ENCODE measurements at regions not wholly inside any gene's neighbourhood (a gene's known extent, or its start where the extent isn't known, plus 50 kb on each side); places are given as distances from the start of the nearest gene placed in this dataset.

DNA sequence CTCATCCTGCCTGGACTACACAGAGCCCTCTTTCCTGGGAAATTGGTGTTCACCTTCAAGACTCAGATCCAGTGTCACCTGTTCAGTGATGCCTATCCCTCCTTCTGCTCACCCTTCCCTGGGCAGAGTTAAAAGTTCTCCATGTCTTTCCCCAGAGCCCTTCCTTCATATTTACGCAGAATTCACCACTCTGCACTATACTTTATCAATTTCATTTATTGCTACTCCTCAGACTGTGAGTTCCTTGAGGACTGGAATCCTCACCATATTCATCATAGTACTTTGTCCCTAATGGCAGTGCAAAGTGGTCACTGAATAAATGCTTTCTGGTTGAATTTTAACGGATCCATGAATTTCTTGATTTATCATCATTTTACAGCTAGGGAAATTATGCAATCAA is 300.0 kb downstream of the CHRM3 start:
- no peak for DNase-seq

DNA sequence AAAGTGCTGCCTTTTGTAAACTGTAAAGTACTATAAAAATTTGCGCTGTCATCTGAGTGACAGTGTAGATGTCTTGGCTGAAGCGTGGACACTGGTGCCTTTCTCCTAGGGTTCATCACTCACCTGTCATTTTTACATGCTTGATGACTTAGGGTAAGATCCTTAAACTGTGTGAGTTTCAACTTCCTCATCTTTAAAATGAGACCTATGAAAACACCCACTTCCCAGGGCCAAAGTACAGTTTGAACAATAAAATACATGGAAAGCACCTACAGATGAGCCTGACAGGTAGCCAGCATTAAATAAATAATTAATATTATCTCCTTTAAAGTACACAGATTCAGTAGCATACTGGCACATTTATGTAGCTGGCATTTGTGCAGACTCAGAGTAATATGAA is 309.9 kb downstream of the CHRM3 start:
- no peak for DNase-seq

DNA sequence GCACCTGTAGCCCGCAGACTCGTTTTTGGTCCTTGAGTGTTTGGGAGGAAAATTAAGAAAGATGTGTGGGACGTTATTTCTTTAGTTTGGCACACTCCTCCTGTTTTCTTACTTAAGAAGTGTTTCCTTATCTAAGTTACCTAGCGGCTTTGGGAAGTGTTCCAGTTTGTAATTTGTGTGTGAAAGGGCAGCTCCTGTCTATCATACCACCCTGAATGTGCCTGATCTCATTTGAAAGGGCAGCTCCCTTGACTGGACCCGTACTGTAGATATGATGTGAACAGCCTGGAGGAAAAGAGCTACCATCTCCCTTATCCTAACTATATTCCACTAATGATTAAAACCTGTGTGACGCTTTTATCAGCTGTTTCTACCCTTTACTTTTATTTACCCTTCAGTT is 314.3 kb downstream of the CHRM3 start:
- DNase-seq: no peak

DNA sequence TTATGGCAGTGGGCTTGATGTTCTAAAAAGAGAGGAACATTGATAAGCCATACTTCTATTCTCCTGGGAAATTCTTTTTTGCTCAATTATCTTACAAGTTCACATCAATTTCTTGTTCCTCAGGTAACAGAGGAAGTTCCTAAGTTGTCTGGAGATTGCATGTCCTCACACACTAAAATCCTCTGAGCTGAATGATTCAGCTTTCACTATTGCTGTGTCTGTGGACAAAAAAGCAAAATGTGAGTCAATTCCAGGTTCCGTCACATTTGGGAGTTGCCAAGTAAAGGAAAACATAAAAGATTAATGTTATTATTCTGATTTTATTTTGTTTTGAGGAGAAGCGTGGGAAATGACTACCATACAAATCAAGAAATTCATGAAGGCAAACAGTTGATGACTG is 316.7 kb downstream of the CHRM3 start:
- DNase-seq: peak; percentile 50

DNA sequence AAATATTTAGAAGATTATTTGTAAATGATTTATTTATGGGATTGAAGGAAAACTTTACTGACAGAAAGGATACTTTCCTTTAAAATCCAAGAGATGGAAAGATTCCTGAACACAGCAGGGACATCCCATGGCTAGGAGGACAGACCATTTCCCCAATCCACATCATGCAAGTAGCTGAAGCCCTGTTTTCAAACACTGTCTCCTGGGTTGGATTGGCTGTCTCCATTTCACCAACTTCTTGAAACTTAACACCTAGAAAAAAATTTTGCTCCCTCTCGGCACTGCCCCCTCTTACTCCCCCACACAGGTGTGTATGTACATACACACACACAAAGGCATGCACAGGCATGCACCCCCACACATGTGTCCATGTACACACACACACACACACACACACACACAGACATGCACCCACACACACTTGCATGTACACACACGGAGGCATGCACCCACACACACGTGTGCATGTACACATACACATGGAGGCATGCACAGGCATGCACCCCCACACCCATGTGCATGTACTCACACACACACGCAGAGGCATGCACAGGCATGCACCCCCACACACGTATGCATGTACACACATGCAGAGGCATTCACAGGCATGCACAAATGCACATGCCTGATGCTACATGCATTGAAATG is 320.0 kb downstream of the CHRM3 start:
- DNase-seq: no peak

DNA sequence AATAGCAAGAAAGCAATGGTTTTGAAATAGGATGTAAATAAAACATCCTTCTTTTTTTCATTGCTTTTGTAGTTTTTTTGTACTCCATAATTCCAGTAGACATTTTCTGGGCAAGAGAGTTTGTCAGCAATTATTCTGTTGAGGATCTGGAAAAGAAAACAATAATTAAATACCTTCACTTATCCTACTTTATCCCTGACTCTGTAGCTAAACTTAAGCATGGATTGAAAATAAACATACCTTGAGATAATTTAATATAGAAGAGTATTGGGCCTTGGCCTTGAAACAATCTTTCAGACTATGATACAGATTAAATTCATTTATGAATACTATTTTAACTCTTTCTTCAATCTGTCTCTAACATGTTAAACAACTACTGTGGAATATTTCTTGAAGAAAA is 321.2 kb downstream of the CHRM3 start:
- no peak for DNase-seq

DNA sequence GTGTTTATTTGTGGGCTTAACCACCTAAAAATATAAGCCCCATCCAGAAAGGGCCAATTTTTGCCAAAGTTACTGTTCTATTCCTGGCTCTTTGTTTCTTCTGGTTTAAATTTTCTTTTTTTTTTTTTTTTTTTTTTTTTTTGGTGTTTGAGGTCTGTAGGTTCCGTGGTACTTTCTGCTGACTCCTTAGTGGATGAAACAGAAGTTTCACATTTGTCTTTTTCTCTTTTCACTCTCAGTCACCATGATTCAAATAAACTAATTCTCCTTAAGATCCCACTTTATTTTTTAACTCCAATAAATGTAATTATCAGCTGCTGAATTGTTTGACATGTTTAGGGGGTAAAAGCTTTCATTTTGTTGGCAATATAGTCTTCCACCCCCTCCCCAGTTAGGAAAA is 322.3 kb downstream of the CHRM3 start:
- DNase-seq: peak; percentile 32

DNA sequence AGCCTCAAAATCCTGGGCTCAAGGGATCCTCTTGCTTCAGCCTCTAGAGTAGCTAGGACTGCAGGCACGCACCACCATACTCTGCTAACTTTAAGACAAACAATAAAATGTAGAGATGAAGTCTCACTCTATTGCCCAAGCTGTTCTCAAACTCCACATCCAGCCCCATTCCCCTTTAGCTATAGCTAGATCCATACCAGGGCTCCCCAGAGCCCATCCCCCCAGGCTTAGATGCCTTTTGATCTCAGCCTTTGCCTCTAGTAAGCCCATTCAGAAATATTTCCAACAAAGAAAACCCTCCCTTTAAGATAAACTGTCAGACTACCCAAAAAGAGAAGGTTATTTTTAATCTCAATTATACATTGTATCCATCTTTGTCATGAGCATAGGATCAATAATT is 325.4 kb downstream of the CHRM3 start:
- no peak for DNase-seq

DNA sequence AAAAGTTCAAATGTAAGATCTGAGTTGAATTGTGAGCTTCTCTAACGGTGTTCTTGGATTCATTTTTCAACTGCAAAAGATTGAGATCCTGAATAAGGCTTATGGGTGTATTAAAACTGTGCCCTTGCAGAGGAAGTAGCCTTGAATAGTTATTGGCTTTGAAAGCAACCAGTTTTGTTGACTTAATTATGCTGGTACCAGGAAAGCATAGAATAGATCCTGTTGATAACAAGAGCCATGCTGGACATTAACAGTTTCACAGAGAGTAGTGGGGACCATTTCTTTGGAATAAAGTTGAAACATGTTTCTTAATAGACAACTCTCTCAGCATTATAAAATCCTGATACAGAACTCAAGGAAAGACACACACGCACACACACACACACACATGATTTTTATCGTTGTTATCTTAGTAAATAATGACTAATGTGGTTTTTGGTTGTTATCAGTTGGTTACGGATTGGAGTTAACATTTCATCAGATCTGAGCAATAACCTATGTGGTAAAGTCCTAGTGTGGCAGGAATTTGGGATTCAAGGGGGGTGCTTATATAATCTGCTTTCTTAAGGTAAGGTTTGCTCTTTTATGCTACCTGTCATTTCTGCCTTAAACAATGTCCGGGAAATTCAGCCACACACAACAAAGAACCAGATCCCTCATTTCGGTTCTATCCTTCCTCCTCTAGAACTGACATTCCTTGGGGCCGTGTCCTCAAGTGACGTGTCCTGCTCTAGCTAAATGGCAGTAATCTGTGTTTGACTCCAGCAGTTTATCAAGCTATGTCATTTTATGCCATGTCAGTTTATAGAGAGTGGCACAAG is 330.9 kb downstream of the CHRM3 start:
- DNase-seq: peak; percentile 52

DNA sequence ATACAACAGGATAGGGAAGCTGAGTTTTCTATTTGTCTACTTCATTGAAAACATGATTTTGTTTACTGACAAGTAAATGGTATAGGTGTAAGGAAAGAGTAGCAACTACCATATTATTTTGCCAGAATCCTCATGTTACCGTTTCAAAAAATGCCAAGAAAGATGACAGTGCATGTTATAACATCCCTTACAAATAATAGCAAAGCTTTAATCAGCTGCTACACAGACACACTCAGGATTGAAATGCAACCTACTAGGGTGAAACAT is 331.5 kb downstream of the CHRM3 start:
- peak; percentile 9 for DNase-seq

DNA sequence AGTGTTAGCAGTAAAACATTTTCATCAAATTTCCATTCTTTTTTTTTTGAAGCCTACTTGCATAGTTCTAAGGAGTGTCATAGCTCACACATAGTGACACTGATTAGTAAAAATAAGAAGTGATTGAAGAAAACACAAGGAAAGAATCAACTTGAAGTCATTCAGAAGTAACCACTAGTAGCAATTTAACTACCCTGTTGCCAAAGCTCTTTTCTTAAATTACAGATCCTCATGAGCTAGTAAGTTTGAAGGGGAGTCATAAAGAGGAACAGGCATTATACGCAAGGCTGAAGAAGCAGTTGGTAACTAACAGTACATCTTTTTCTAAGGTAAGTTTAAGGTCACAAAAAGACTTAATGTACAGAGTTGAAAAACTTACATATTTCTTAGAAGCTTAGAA is 332.2 kb downstream of the CHRM3 start:
- DNase-seq: peak; percentile 54

DNA sequence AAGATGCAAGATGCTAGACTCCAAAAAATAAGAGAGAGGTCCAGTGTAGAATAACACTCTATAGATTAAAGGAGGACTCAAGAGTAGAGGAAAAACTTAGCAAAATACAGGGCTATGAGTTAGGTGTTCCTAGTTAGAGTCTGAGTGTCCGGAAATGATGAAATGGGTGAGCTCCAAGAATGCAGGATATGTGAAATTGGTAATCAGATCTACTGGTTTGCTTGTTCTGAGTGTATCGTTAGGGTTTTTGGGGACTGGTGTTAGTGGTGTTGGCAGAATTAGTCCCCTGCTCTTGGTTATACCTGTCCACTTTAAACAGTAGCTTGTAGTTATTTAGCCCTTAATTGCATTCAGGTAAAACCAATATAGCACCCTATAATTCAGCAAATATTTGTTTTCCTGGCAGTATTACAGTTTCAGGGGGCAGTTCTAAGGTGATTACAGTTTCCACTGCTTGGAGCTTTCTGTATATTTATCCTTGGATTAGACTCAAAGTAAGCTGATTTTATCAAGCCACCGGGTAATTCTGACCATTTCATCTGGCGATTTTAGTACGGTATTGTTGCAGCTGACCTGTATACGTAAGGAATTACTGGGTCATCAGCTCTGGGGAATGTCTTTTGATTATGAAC is 332.7 kb downstream of the CHRM3 start:
- DNase-seq: peak; percentile 92

DNA sequence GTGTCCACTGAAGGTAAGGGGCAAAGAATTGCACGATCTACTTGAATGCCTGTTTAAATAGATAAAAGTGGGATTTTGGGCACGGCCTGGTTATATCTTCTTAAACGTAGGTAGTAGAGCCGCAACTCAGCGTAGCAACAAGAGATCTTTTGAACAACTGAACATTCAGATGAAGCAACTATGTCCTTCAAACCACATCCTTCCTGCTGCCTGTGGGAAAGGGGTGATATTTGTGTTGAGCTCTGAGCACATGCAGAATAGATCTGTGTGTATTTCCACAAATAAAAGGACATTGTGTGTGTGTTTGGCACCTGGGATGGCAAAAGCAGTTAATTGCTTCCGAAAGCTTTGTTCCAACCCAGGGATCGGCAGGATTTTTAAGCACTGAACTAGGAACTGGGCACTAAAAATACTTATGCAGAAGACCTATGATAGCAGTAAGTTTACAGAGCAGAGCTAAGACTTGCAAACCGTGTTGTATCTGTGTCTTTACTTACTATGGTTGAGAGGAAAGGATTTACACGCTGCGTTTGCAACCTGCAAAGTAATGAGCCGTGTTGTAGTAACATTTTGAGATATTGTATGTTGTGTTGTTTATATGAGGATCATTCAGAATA is 333.4 kb downstream of the CHRM3 start:
- DNase-seq: peak; percentile 88

DNA sequence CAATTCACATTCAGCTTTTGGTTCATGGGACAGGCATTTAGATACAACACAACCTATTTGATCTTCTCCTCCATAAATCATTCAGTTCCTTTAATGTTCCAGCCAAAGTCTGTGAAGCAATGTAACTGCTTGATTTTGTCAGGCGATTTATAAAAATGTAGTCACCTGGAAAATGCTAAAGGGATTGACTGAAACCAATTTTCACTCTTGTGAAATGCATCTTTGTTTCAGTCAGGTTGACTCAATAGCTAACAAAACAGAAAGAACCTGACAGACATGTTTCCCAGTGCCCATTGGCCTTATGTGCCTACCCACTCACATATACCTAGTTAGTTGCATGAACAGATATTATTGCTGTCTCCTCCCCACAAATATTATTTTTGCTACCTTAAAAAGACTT is 335.7 kb downstream of the CHRM3 start:
- peak; percentile 75 for DNase-seq

DNA sequence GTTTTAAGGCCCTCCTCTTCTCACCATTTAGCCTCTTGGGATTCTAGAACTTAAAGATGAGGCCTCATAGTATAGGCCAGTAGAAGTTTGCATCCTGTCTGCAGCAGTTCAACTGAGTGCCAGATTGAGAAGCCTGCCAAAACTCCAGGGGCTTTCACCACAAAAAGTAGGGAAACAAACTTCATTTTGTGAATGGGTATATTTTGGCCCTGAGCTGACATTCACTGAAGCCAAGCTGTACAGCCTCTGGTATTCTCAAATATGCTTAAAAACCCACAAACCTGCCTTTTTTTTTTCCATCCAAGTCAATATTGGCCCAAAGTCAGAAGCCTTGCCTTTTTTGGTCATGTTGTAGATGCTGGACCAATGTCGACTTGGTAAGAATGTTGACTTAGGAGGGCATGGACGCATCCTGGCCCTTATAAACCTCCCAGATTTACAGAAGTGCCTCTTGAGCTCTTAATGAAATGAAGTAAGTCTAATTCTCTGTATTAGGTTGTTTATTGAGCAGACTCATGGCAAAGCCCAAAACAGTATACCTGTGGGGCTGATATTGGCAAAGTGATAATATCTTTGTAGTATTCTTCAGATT is 337.5 kb downstream of the CHRM3 start:
- no peak for DNase-seq

DNA sequence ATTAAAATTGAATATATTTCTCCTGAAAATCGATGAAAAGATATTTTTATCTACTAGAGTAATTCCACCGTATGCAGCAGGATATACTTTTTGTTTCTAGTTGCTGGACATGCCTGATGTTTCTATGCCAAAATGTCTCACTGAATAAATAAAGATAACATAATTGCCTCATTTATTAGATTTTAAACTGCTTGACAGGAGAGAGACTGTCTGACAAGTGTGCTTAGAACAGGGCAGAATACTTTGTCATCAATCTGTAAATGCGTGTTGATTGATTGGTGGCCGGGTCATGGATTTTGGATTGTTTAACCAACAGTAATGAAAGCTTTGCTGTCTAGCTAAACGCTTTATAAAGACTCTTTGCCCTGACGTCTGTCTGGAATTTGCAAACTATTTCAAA is 339.0 kb downstream of the CHRM3 start:
- DNase-seq: no peak

DNA sequence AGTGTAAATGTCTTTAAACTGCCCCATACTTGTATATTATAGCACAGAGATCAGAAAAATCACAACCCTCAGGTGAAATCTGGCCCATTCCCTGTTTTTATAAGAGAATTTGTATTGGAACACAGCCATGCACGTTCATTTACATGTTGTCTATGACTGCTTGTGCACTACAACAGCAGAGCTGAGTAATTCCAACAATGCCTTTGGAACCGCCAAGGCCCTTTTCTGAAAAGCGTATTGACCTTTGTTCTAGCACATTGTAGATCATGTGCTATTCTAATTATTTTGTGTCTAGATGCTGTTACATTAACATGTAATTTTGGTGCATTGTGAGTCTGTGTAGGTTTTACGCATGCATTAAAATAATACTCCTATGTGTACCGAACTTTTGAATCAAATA is 339.6 kb downstream of the CHRM3 start:
- DNase-seq: no peak

DNA sequence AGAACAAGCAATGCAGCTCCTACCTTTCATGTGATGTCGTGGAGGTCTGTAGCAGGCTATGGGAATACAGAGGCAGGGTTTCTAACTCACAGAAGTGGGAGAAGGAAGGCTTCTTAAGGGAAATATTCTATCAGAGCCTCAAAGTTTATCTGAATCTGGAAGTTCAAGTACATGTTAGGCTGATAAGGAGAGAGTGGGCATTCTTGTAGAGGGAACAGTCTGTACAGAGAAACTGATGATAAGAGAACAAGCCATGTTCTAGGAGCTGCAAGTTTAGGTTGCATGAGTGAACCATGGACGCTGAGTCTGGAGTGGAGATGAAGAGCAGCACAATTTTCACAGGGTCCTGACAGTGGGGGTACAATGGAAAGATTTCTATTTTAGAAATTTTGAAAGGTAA is 344.0 kb downstream of the CHRM3 start:
- no peak for DNase-seq

DNA sequence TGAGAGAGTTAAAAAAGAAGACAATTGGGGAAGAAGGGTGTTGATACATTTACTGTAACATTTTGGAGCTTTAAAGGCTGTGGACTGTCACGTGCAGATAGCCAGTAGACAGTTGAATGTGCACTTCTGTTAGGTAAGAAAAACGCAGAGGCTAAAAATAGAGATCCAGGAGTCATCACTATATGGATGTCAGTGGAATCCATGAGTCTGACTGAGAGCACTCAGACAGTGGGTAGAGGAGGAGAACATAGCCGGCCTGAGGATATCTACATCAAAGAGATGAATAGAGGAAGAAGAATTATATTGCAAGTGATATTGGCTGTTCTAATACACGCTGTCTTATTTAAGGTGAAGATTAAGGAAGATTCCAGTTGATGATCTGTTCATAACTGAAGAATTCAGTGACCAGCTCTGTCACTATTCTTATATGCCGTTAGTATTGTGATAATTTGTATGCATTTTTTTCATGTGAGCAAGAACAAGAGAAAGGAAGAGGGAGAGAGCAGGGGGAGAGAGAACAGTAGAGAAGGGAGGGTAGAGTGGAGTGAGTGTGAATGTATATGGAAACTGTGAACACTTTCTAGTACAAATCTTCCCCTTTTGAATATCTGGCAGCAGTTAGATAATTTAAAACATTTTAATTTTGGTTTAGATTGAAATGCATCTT is 344.8 kb downstream of the CHRM3 start:
- no peak for DNase-seq

DNA sequence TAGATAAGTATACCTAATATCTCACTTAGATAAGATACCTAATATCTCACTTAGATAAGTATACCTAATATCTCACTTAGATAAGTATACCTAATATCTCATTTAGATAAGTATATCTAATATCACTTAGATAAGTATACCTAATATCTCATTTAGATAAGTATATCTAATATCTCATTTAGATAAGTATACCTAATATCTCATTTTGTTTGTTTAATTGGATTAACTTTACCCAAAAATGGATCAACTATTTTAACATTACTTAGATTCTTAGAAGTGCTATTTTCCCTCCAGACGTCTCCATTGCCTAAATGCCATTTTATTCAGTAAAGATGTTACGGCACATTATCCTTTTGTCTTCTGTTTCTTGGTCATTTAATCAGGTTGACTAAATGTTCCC is 346.4 kb downstream of the CHRM3 start:
- DNase-seq: no peak

DNA sequence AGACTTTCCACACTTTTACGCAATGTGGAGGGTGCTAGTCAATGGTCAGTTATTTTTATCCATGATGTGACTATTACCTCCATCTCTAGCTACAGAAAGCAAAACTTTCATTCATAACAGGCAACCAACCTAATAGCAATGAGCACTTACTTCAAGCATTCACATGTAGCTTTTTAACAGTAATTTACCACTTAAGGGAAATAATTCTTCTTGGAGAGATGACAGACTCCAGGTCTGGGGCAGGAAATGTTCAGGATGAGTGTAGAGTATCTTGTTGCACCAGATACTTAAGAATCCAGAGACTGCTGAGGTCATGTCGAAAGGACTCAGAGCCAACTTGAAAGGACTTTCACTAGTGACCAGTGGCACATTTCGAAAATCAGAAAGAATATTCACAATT is 347.6 kb downstream of the CHRM3 start:
- DNase-seq: no peak

DNA sequence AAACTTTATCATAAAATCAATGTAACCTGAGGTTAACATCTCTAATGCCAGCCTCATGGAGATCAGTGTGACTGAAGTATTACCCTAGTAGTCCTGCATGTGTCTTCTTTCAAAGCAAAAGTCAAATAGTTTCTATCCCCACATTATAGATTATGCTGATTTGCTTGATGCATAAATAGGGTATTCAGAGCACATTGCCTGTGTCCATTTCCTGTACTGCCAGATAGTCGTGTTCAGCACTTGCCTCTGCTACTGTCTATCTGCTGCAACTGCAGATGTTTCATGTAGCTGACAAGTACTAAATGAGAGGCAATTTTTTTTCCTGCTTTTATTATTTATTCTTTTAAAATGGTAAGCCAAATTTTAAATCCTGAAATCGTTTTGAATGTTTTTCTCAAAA is 348.7 kb downstream of the CHRM3 start:
- no peak for DNase-seq

DNA sequence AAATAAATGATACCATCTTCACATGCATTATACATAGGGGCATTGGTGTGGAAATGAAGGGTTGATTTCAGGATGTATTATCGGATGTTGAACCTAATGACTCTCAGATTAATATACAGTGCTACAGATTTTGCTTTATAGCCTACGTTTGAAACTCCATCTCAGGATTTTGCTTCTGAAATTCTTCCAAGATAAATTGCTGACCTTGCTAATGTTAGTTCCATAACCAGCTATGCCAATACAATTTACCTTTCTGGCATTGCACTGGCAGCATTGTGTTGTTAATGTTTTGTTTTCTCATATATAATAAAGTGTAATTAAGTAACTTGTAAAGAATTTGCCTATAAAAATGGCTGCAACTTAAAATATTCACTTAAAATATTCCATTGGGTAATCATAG is 350.1 kb downstream of the CHRM3 start:
- no peak for DNase-seq
